ENCODE measurements at regions not wholly inside any gene's neighbourhood (a gene's known extent, or its start where the extent isn't known, plus 50 kb on each side); places are given as distances from the start of the nearest gene placed in this dataset.
"Not testable (repeated sequence)": the region's sequence is repeated elsewhere in the genome, so short reads cannot be mapped to it uniquely, and the experiment has no call there.

GRCh38 chr4:164221631-164222030 is 532.3 kb upstream of the SMIM31 start:
- DNase-seq, result no peak

GRCh38 chr4:164224871-164225270 is 529.1 kb upstream of the SMIM31 start:
- DNase-seq, result no peak

- DNase-seq, result no peak
Observed at GRCh38 chr4:164229255-164229654, 524.7 kb upstream of the SMIM31 start.

- no peak for DNase-seq
Observed at GRCh38 chr4:164239433-164239832, 514.5 kb upstream of the SMIM31 start.

GRCh38 chr4:164239976-164240375 is 514.0 kb upstream of the SMIM31 start:
- DNase-seq, result no peak

GRCh38 chr4:164251257-164251656 is 502.7 kb upstream of the SMIM31 start:
- DNase-seq, result no peak

GRCh38 chr4:164252286-164252685 is 501.6 kb upstream of the SMIM31 start:
- DNase-seq, result no peak

GRCh38 chr4:164261831-164262230 is 492.1 kb upstream of the SMIM31 start:
- no peak for DNase-seq

GRCh38 chr4:164262508-164262907 is 491.4 kb upstream of the SMIM31 start:
- not testable (repeated sequence) for DNase-seq

- not testable (repeated sequence) for DNase-seq
Observed at GRCh38 chr4:164277414-164277813, 476.5 kb upstream of the SMIM31 start.

- DNase-seq, result no peak
Observed at GRCh38 chr4:164287173-164287572, 466.8 kb upstream of the SMIM31 start.

GRCh38 chr4:164288578-164288977 is 465.4 kb upstream of the SMIM31 start:
- DNase-seq, result no peak

GRCh38 chr4:164293203-164293602 is 460.7 kb upstream of the SMIM31 start:
- DNase-seq, result no peak

GRCh38 chr4:164293743-164294142 is 460.2 kb upstream of the SMIM31 start:
- DNase-seq, result no peak

- no peak for DNase-seq
Observed at GRCh38 chr4:164301430-164301829, 452.5 kb upstream of the SMIM31 start.

- no peak for DNase-seq
Observed at GRCh38 chr4:164304101-164304639, 449.8 kb upstream of the SMIM31 start.

GRCh38 chr4:164304861-164305260 is 449.1 kb upstream of the SMIM31 start:
- DNase-seq, result no peak

- no peak for DNase-seq
Observed at GRCh38 chr4:164307262-164307661, 446.7 kb upstream of the SMIM31 start.

GRCh38 chr4:164312671-164313070 is 441.3 kb upstream of the SMIM31 start:
- DNase-seq, result no peak

GRCh38 chr4:164313853-164314252 is 440.1 kb upstream of the SMIM31 start:
- DNase-seq, result no peak

- no peak for DNase-seq
Observed at GRCh38 chr4:164318350-164318749, 435.6 kb upstream of the SMIM31 start.

- no peak for DNase-seq
Observed at GRCh38 chr4:164319688-164320087, 434.2 kb upstream of the SMIM31 start.

GRCh38 chr4:164320847-164321246 is 433.1 kb upstream of the SMIM31 start:
- DNase-seq, result no peak

- no peak for DNase-seq
Observed at GRCh38 chr4:164326056-164326455, 427.9 kb upstream of the SMIM31 start.

GRCh38 chr4:164337219-164337944 is 416.5 kb upstream of the SMIM31 start:
- no peak for DNase-seq

Measured in suppressor macrophage (primary cell).